ENCODE measurements at regions not wholly inside any gene's neighbourhood (a gene's known extent, or its start where the extent isn't known, plus 50 kb on each side); places are given as distances from the start of the nearest gene placed in this dataset.
"Not testable (repeated sequence)": the region's sequence is repeated elsewhere in the genome, so short reads cannot be mapped to it uniquely, and the experiment has no call there.

DNA sequence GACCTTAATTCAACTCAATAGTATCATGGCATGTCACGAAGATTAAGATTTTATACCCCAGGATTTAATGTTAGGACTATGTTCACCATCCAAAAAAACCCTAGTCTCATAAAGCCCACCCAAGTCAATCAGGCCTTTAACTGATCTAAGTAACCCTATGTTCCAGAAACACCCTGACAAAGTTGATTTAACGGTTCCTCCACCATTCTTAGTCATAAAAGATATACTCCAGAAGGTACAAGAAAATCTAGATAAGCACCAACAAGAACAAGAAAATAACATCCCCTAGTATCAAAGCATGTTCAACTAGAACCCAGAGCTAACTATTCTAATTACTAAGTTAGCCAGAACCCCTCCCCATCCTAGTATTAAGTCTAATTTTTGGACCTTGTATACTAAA is 120.7 kb upstream of the DEFB108B start:
- Histone ChIP-seq H3K4me1 (ENCODE audit: low read depth, poor library complexity, severe bottlenecking) (peaks cover 85% of the 10 kb centered on the region), H3K27ac (peak overlapping the region; percentile 100; the same call in 1 of the 2 replicates)
- not testable (repeated sequence) for H3K4me2 ChIP-seq; H3K27me3 ChIP-seq (ENCODE audit: insufficient read depth, low read depth); H2AFZ ChIP-seq (ENCODE audit: low read depth); H3K79me2 ChIP-seq (ENCODE audit: insufficient read depth, low read depth); H3K4me3 ChIP-seq (IDR thresholded peaks at IDR 0.05; ENCODE audit: insufficient read depth, low read depth, low read length); H4K20me1 ChIP-seq (ENCODE audit: insufficient read depth); H3K9ac ChIP-seq; H3K36me3 ChIP-seq (ENCODE audit: insufficient read depth)

DNA sequence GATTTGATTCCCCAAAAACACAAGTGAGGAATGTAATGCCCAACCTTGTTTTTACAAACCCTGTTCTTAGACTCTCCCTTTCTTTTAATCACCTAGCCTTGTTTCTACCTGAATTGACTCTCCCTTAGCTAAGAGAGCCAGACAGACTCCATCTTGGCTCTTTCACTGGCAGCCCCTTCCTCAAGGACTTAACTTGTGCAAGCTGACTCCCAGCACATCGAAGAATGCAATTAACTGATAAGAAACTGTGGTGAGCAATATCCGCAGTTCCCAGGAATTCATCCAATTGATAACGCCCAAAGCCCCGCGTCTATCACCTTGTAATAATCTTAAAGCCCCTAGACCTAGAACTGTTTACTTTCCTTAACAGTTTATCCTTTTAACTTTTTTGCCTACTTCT is 120.2 kb upstream of the DEFB108B start:
- H3K4me3 ChIP-seq (IDR thresholded peaks at IDR 0.05; ENCODE audit: insufficient read depth, low read depth, low read length); H3K36me3 ChIP-seq (ENCODE audit: insufficient read depth); H3K4me2 ChIP-seq; H3K9ac ChIP-seq; H3K27me3 ChIP-seq (ENCODE audit: insufficient read depth, low read depth); H3K79me2 ChIP-seq (ENCODE audit: insufficient read depth, low read depth); H2AFZ ChIP-seq (ENCODE audit: low read depth); H4K20me1 ChIP-seq (ENCODE audit: insufficient read depth): not testable (repeated sequence)
- Histone ChIP-seq H3K4me1 (ENCODE audit: low read depth, poor library complexity, severe bottlenecking) (peaks cover 85% of the 10 kb centered on the region), H3K27ac (peak overlapping the region; percentile 100; the same call in 1 of the 2 replicates)

DNA sequence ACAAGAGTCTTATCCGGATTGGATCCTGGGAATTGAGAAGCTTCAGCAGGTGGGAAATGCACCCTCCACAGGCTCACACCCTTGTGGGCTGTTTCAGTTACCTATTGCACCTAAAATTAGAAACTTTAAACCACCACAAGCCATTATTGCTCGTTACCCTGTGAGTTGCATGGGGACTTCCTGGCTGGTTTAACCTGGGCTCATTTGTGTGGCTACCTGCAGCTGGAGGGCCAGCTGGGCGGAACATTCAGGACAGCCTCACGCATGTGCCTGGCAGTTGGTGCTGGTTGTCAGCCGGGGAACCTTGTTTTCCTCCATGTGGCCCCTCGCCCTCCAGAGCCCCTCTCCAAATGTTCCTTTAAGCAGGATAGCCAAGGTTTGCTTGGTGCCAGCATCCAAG is 118.5 kb upstream of the DEFB108B start:
- H3K4me3 ChIP-seq (IDR thresholded peaks at IDR 0.05; ENCODE audit: insufficient read depth, low read depth, low read length); H3K36me3 ChIP-seq (ENCODE audit: insufficient read depth); H3K79me2 ChIP-seq (ENCODE audit: insufficient read depth, low read depth); H3K27me3 ChIP-seq (ENCODE audit: insufficient read depth, low read depth); H4K20me1 ChIP-seq (ENCODE audit: insufficient read depth): not testable (repeated sequence)
- Histone ChIP-seq H3K4me1 (ENCODE audit: low read depth, poor library complexity, severe bottlenecking) (peaks cover 83% of the 10 kb centered on the region), H3K27ac (peak overlapping the region; percentile 94), H3K9ac (peak overlapping the region; percentile 68), H2AFZ (ENCODE audit: low read depth) (peak overlapping the region; percentile 66; the same call in 1 of the 2 replicates), H3K4me2 (peak overlapping the region; percentile 66)

DNA sequence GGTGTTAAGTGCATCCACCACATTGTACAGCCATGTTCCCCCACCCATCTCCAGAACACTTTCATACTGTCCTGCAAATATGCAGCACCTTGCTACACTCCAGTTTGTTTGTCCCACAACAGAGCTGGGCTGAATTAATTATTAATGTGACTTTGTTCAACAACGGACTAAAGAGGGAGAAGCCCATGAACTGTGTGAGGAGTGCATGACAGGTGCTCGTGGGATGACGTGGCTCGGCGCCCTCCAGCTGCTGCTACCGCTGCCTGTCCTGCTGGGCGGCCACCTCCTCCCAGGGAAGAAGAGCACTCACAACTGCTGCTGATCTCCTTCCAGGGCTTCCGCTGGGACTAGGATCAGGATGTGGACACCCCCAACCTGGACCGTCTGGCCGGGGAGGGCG is 111.2 kb upstream of the DEFB108B start:
- H3K36me3 ChIP-seq (ENCODE audit: insufficient read depth); H4K20me1 ChIP-seq (ENCODE audit: insufficient read depth); H3K27ac ChIP-seq; H3K4me3 ChIP-seq (IDR thresholded peaks at IDR 0.05; ENCODE audit: insufficient read depth, low read depth, low read length); H3K27me3 ChIP-seq (ENCODE audit: insufficient read depth, low read depth); H3K4me2 ChIP-seq; H3K9ac ChIP-seq; H2AFZ ChIP-seq (ENCODE audit: low read depth); H3K79me2 ChIP-seq (ENCODE audit: insufficient read depth, low read depth): not testable (repeated sequence)
- peaks cover 29% of the 10 kb centered on the region for H3K4me1 ChIP-seq (ENCODE audit: low read depth, poor library complexity, severe bottlenecking)

DNA sequence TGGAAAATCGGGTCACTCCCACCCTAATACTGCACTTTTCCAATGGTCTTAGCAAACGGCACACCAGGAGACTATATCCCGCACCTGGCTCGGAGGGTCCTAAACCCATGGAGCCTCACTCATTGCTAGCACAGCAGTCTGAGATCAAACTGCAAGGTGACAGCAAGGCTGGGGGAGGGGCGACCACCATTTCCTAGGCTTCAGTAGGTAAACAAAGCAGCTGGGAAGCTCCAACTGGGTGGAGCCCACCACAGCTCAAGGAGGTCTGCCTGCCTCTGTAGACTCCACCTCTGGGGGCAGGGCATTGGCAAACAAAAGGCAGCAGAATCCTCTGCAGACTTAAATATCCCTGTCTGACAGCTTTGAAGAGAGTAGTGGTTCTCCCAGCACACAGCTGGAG is 109.0 kb upstream of the DEFB108B start:
- not testable (repeated sequence) for H3K27ac ChIP-seq; H4K20me1 ChIP-seq (ENCODE audit: insufficient read depth); H3K79me2 ChIP-seq (ENCODE audit: insufficient read depth, low read depth); H3K27me3 ChIP-seq (ENCODE audit: insufficient read depth, low read depth); H3K9ac ChIP-seq; H2AFZ ChIP-seq (ENCODE audit: low read depth); H3K4me3 ChIP-seq (IDR thresholded peaks at IDR 0.05; ENCODE audit: insufficient read depth, low read depth, low read length); H3K4me2 ChIP-seq; H3K36me3 ChIP-seq (ENCODE audit: insufficient read depth)
- H3K4me1 ChIP-seq (ENCODE audit: low read depth, poor library complexity, severe bottlenecking) = peaks cover 12% of the 10 kb centered on the region

DNA sequence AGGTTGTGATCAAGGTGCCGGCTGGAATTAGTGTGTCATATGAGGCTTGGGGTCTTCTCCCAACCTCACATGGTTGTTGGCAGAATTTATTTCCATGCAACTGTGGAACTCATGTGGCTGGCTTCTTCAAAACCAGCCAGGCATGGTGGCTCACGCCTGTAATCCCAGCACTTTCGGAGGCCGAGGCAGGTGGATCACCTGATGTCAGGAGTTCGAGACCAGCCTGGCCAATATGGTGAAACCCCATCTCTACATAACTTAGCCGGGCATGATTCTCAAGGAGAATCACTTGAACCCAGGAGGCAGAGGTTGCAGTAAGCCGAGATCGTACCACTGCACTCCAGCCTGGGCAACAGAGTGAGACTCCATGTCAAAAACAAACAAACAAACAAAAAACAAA is 102.3 kb upstream of the DEFB108B start:
- H3K27me3 ChIP-seq (ENCODE audit: insufficient read depth, low read depth); H3K9ac ChIP-seq; H3K79me2 ChIP-seq (ENCODE audit: insufficient read depth, low read depth); H3K4me3 ChIP-seq (IDR thresholded peaks at IDR 0.05; ENCODE audit: insufficient read depth, low read depth, low read length); H3K36me3 ChIP-seq (ENCODE audit: insufficient read depth); H3K4me1 ChIP-seq (ENCODE audit: low read depth, poor library complexity, severe bottlenecking); H3K4me2 ChIP-seq; H2AFZ ChIP-seq (ENCODE audit: low read depth); H3K27ac ChIP-seq; H4K20me1 ChIP-seq (ENCODE audit: insufficient read depth): not testable (repeated sequence)

DNA sequence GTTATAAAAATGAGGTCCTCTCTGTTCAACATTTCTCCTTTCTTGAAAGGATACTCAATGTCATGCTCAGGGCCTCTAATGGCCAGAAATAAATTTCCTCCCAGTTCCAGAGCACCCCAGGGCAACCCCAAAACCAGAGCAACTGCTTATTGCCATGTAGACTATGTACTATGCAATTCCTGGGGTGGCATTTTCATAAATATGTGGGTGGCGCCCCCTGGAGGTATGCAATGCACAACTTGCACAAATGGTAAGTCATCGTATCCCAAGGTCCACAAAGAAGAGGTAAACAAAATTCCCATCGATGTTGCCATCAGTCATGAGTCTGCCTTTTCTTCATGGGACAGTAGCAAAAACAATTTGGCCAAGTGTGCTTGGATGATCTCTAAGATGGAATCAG is 98.6 kb upstream of the DEFB108B start:
- not testable (repeated sequence) for H3K4me1 ChIP-seq (ENCODE audit: low read depth, poor library complexity, severe bottlenecking); H3K79me2 ChIP-seq (ENCODE audit: insufficient read depth, low read depth); H3K27me3 ChIP-seq (ENCODE audit: insufficient read depth, low read depth); H3K4me3 ChIP-seq (IDR thresholded peaks at IDR 0.05; ENCODE audit: insufficient read depth, low read depth, low read length); H2AFZ ChIP-seq (ENCODE audit: low read depth); H3K9ac ChIP-seq; H3K27ac ChIP-seq; H3K4me2 ChIP-seq; H3K36me3 ChIP-seq (ENCODE audit: insufficient read depth); H4K20me1 ChIP-seq (ENCODE audit: insufficient read depth)
- TF ChIP-seq, protein P1, sequence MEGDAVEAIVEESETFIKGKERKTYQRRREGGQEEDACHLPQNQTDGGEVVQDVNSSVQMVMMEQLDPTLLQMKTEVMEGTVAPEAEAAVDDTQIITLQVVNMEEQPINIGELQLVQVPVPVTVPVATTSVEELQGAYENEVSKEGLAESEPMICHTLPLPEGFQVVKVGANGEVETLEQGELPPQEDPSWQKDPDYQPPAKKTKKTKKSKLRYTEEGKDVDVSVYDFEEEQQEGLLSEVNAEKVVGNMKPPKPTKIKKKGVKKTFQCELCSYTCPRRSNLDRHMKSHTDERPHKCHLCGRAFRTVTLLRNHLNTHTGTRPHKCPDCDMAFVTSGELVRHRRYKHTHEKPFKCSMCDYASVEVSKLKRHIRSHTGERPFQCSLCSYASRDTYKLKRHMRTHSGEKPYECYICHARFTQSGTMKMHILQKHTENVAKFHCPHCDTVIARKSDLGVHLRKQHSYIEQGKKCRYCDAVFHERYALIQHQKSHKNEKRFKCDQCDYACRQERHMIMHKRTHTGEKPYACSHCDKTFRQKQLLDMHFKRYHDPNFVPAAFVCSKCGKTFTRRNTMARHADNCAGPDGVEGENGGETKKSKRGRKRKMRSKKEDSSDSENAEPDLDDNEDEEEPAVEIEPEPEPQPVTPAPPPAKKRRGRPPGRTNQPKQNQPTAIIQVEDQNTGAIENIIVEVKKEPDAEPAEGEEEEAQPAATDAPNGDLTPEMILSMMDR (conservative IDR thresholded peaks at IDR 0.05; ENCODE audit: low read depth, low read length) = peak; percentile 45; the same call in 1 of the 2 replicates

DNA sequence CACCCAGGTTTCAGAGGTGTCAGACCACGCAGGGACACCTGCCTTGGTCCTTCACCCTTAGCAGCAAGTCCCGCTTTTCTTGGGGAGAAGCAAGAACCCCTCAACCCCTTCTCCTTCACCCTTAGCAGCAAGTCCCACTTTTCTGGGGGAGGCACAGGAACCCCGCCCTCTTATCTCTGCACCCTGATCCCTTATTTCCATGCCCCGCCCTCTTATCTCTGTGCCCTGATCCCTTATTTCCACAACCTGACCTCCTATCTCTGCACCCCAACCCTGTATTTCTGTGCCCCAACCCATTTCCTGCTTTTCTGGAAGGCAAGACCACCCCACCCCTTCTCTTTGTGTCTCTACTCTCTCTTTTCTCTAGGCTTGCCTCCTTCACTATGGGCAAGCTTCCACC is 94.7 kb upstream of the DEFB108B start:
- H2AFZ ChIP-seq (ENCODE audit: low read depth); H3K4me1 ChIP-seq (ENCODE audit: low read depth, poor library complexity, severe bottlenecking); H3K27me3 ChIP-seq (ENCODE audit: insufficient read depth, low read depth); H3K4me3 ChIP-seq (IDR thresholded peaks at IDR 0.05; ENCODE audit: insufficient read depth, low read depth, low read length); H4K20me1 ChIP-seq (ENCODE audit: insufficient read depth); H3K36me3 ChIP-seq (ENCODE audit: insufficient read depth); H3K9ac ChIP-seq; H3K79me2 ChIP-seq (ENCODE audit: insufficient read depth, low read depth); H3K27ac ChIP-seq; H3K4me2 ChIP-seq: not testable (repeated sequence)

DNA sequence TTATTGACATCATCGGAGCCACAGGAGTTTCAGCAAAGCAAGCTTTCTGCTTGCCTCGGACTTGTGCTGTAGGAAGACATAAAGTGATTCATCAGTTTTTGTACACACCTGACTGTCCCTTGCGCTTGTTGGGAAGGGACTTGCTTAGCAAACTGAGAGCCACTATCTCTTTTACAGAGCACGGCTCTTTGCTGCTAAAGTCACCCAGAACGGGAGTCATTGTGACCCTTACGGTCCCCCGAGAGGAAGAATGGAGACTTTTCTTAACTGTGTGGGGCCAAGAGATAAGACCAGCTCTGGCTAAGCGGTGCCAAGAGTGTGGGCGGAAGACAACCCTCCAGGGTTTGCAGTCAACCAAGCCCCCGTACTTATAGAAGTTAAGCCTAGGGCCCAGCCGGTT is 89.6 kb upstream of the DEFB108B start:
- H3K79me2 ChIP-seq (ENCODE audit: insufficient read depth, low read depth); H3K4me3 ChIP-seq (IDR thresholded peaks at IDR 0.05; ENCODE audit: insufficient read depth, low read depth, low read length); H3K4me2 ChIP-seq; H3K27me3 ChIP-seq (ENCODE audit: insufficient read depth, low read depth); H3K4me1 ChIP-seq (ENCODE audit: low read depth, poor library complexity, severe bottlenecking); H2AFZ ChIP-seq (ENCODE audit: low read depth); H4K20me1 ChIP-seq (ENCODE audit: insufficient read depth); H3K27ac ChIP-seq; H3K36me3 ChIP-seq (ENCODE audit: insufficient read depth); H3K9ac ChIP-seq: not testable (repeated sequence)

DNA sequence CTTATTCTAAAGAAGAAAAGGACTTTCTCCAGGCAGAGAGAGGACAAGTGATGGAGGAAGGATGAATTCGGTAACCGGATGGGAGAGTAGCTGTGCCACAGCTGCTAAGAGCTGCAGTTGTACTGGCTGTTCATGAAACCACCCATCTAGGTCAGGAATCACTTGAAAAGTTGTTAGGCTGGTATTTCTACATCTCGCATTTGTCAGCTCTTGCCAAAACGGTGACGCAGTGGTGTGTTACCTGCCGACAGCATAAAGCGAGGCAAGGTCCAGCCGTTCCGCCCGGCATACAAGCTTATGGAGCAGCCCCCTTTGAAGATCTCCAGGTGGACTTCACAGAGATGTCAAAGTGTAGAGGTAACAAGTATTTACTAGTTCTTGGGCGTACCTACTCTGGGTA is 87.3 kb upstream of the DEFB108B start:
- not testable (repeated sequence) for H3K27me3 ChIP-seq (ENCODE audit: insufficient read depth, low read depth); H3K4me2 ChIP-seq; H3K36me3 ChIP-seq (ENCODE audit: insufficient read depth); H4K20me1 ChIP-seq (ENCODE audit: insufficient read depth); H3K79me2 ChIP-seq (ENCODE audit: insufficient read depth, low read depth); H3K4me3 ChIP-seq (IDR thresholded peaks at IDR 0.05; ENCODE audit: insufficient read depth, low read depth, low read length); H3K4me1 ChIP-seq (ENCODE audit: low read depth, poor library complexity, severe bottlenecking); H3K27ac ChIP-seq; H3K9ac ChIP-seq; H2AFZ ChIP-seq (ENCODE audit: low read depth)
